GM10266 (cell line): ENCODE measurements at regions not wholly inside any gene's neighbourhood (a gene's known extent, or its start where the extent isn't known, plus 50 kb on each side); places are given as distances from the start of the nearest gene placed in this dataset.
"Not testable (repeated sequence)": the region's sequence is repeated elsewhere in the genome, so short reads cannot be mapped to it uniquely, and the experiment has no call there.

Experiments used
- DNase-seq: peaks from one replicate; pipeline ENCODE4 v3.0.0; 2012; ENCODE audit errors: extremely low spot score
- CTCF ChIP-seq: IDR thresholded peaks from 2 replicates; pipeline ENCODE4 v1.5.1; 2012; ENCODE audit warnings: mild to moderate bottlenecking, low read depth; ENCODE audit not compliant: control insufficient read depth, insufficient read depth; ENCODE audit errors: missing control alignments

- no peak for TF ChIP-seq CTCF
- DNase-seq, result no peak
Measured at GRCh38 chr5:106047341-106047740, 1623.4 kb downstream of the EFNA5 start.

GRCh38 chr5:106032069-106032468, 1638.7 kb downstream of the EFNA5 start:
- DNase-seq, result not testable (repeated sequence)

GRCh38 chr5:106028314-106028713, 1642.4 kb downstream of the EFNA5 start:
- no peak for DNase-seq
- TF ChIP-seq CTCF, result no peak

- TF ChIP-seq CTCF, result no peak
- no peak for DNase-seq
Measured at GRCh38 chr5:106020894-106021293, 1649.8 kb downstream of the EFNA5 start.

- TF ChIP-seq CTCF, result no peak
- DNase-seq, result no peak
Measured at GRCh38 chr5:106019261-106019660, 1651.5 kb downstream of the EFNA5 start.

GRCh38 chr5:106017243-106017857, 1653.4 kb downstream of the EFNA5 start:
- no peak for TF ChIP-seq CTCF
- DNase-seq, result no peak

GRCh38 chr5:106014262-106014661, 1656.5 kb downstream of the EFNA5 start:
- TF ChIP-seq CTCF, result no peak

GRCh38 chr5:106006242-106006641, 1664.5 kb downstream of the EFNA5 start:
- no peak for DNase-seq
- TF ChIP-seq CTCF, result no peak

More at GRCh38 chr5:106014262-106014661, 1656.5 kb downstream of the EFNA5 start:
- no peak for DNase-seq

- not testable (repeated sequence) for DNase-seq
Measured at GRCh38 chr5:105998991-105999390, 1671.7 kb downstream of the EFNA5 start.
